ENCODE measurements at regions not wholly inside any gene's neighbourhood (a gene's known extent, or its start where the extent isn't known, plus 50 kb on each side); places are given as distances from the start of the nearest gene placed in this dataset.

- DNase-seq: no peak
These were observed 494.2 kb upstream of the PROK2 start for GRCh38 chr3:72279068-72279604.

DNA sequence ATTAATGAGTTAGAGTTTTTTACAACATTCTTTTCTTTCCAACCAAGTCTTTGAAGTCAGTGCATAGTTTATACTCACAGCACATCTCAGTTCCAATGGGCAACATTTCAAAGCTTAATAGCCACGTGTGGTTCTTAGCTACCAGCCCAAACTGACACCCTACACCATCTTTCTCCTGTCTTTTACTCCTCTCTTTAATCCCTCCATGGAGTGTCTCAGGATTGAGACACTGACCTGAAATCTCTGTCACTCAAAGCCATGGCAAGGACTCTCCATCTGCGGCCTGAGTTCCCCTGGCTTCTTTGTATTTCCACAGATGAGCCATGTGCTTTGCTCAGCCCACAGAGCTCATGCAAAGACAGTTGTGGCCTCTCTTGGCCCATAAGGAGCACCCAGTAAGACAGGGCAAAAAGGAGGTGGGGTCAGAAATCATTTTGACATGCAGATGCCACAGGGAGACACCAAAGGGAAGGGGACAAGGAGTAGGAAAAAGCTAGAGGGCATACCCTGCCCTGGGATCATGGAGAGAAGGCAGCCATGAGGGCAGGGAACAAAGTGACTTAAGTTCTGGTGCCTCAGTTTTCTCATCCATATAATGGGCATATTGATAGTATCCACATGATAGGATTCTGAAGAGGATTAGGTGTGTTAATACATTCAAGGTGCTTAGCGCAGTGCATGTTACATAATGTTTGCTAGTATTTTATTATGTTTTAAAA, 493.6 kb upstream of the PROK2 start:
- Histone ChIP-seq H3K36me3 (no peaks in the 10 kb centered on the region), H3K4me1 (peaks cover 23% of the 10 kb centered on the region), H3K27me3 (ENCODE audit: low read depth) (no peaks in the 10 kb centered on the region), H3K4me3 (no peak overlapping the region), H3K9me3 (peaks cover 9% of the 10 kb centered on the region), H3K27ac (no peak overlapping the region)
- ATAC-seq (no peak), DNase-seq (no peak)
- intact Hi-C loops (cut with DNase I): no loop called here
- TF ChIP-seq CTCF (IDR thresholded peaks at IDR 0.05): no peak

More at GRCh38 chr3:72279068-72279604, 494.2 kb upstream of the PROK2 start:
- Histone ChIP-seq H3K36me3 (no peaks in the 10 kb centered on the region), H3K27me3 (ENCODE audit: low read depth) (no peaks in the 10 kb centered on the region), H3K4me3 (no peak overlapping the region), H3K4me1 (peaks cover 17% of the 10 kb centered on the region), H3K27ac (no peak overlapping the region), H3K9me3 (peaks cover 9% of the 10 kb centered on the region)
- no peak for ATAC-seq
- intact Hi-C loops (cut with DNase I): no loop called here
- TF ChIP-seq CTCF (IDR thresholded peaks at IDR 0.05): no peak

DNA sequence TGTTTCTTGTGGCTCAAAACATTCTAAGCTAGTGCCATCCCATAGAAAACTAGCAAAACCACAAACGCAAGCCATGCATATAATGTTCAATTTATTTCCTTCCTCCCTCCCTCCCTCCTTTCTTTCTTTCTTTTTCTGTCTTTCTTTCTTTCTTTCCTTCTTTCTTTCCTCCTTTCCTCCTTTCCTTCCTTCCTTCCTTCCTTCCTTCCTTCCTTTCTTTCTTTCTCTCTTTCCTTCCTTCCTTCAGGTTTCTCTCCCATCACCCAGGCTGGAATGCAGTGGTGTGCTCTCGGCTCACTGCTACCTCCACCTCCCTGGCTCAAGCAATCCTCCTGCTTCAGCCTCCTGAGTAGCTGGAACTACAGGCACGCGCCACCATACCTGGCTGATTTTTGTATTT, 492.8 kb upstream of the PROK2 start:
- intact Hi-C loops (cut with DNase I): no loop called here
- H3K4me3 ChIP-seq: no peak overlapping the region
- DNase-seq: no peak
- TF ChIP-seq CTCF (IDR thresholded peaks at IDR 0.05): no peak
- H3K4me1 ChIP-seq: peaks cover 31% of the 10 kb centered on the region
- H3K36me3 ChIP-seq: no peaks in the 10 kb centered on the region
- no peak overlapping the region for H3K27ac ChIP-seq
- ATAC-seq: no peak
- no peaks in the 10 kb centered on the region for H3K27me3 ChIP-seq (ENCODE audit: low read depth)
- peaks cover 4% of the 10 kb centered on the region for H3K9me3 ChIP-seq

GRCh38 chr3:72276806-72277205, 491.9 kb upstream of the PROK2 start:
- ATAC-seq (no peak), DNase-seq (no peak)
- Histone ChIP-seq H3K4me1 (peaks cover 40% of the 10 kb centered on the region), H3K27me3 (ENCODE audit: low read depth) (no peaks in the 10 kb centered on the region), H3K9me3 (no peaks in the 10 kb centered on the region), H3K4me3 (no peak overlapping the region), H3K27ac (no peak overlapping the region), H3K36me3 (no peaks in the 10 kb centered on the region)
- intact Hi-C loops (cut with DNase I): no loop called here
- no peak for TF ChIP-seq CTCF (IDR thresholded peaks at IDR 0.05)

GRCh38 chr3:72275331-72275751, 490.4 kb upstream of the PROK2 start:
- TF ChIP-seq CTCF (IDR thresholded peaks at IDR 0.05): no peak
- Histone ChIP-seq H3K4me3 (no peak overlapping the region), H3K4me1 (peaks cover 55% of the 10 kb centered on the region), H3K27ac (peak overlapping the region; percentile 61), H3K27me3 (ENCODE audit: low read depth) (no peaks in the 10 kb centered on the region), H3K36me3 (no peaks in the 10 kb centered on the region), H3K9me3 (no peaks in the 10 kb centered on the region)
- no peak for ATAC-seq
- DNase-seq: no peak
- intact Hi-C loops (cut with DNase I): no loop called here
